ENCODE measurements at regions not wholly inside any gene's neighbourhood (a gene's known extent, or its start where the extent isn't known, plus 50 kb on each side); places are given as distances from the start of the nearest gene placed in this dataset.

GRCh38 chrX:99588936-99589335 is 821.1 kb downstream of the PCDH19 start:
- no peak for DNase-seq (ENCODE audit: low read depth)
- in situ Hi-C loops (cut with HindIII; ENCODE audit: low sequenced_read_pairs): no loop called here
- no peak overlapping the region for H3K4me3 ChIP-seq (ENCODE audit: low read depth, low read length)
- TF ChIP-seq CTCF (IDR thresholded peaks at IDR 0.05; ENCODE audit: low read depth, low read length, missing control alignments): no peak

- no peak for TF ChIP-seq CTCF (IDR thresholded peaks at IDR 0.05; ENCODE audit: low read depth, low read length, missing control alignments)
- in situ Hi-C loops (cut with HindIII; ENCODE audit: low sequenced_read_pairs): no loop called here
- H3K4me3 ChIP-seq (ENCODE audit: low read depth, low read length): no peak overlapping the region
- no peak for DNase-seq (ENCODE audit: low read depth)
These were observed 837.4 kb downstream of the PCDH19 start for GRCh38 chrX:99572711-99573110.

DNA sequence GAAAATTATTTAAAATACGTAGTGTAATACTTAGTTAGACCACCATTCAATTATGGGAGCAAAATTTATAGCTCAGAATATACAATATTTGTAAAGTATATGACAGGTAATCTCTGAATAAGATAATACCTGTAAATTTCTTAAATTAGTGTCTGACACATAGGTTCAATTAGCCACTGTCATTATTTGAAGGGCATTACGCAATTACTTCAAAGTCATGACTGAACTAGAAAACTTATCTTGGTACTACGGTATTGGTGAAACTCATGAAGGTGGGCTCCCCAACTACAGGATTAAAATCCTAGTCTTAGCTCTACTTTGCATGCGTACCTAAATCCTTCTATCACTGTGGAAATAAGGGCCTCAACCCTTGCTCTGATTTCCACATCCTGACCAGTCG is 860.7 kb downstream of the PCDH19 start:
- DNase-seq (ENCODE audit: low read depth): no peak
- in situ Hi-C loops (cut with HindIII; ENCODE audit: low sequenced_read_pairs): no loop called here
- no peak for TF ChIP-seq CTCF (IDR thresholded peaks at IDR 0.05; ENCODE audit: low read depth, low read length, missing control alignments)

DNA sequence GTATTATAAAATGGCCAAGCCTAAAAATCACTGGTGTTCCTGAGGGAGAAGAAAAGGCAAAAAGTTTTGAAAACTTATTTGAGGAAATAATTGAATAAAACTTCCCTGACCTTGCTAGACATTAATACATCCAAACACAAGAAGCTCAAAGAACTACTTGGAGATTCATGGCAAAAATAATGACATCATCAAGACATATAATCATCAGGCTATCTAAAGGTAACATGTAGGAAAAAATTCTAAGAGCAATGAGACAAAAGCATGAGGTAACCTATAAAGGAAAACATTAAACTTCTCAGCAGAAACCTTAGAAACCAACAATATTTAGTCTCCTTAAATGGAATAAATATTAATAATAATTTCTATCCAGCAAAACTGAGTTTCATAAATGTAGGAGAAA is 887.6 kb downstream of the PCDH19 start:
- in situ Hi-C loops (cut with HindIII; ENCODE audit: low sequenced_read_pairs): no loop called here
- no peak overlapping the region for H3K4me3 ChIP-seq (ENCODE audit: low read depth, low read length)
- no peak for TF ChIP-seq CTCF (IDR thresholded peaks at IDR 0.05; ENCODE audit: low read depth, low read length, missing control alignments)
- no peak for DNase-seq (ENCODE audit: low read depth)

More for the DNA sequence above, 860.7 kb downstream of the PCDH19 start:
- H3K4me3 ChIP-seq (ENCODE audit: low read depth, low read length): no peak overlapping the region

DNA sequence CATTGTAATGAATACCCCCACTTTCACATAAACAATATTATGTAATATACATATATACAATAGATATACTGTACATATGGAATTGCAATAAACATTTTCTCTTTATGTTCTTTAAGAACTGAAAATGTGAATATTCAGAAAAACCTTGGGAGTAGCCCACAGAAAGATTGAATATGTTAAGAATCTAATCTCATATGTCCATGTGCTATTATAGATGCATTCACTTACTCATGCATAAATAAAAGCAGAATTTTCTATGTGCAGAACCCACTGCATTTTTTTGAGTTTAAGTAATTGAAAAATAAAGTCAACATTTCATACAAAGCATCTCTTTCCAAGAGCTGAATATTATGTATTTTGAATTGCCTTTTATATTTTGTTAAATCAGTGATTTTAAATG is 902.3 kb downstream of the PCDH19 start:
- H3K4me3 ChIP-seq (ENCODE audit: low read depth, low read length): no peak overlapping the region
- DNase-seq (ENCODE audit: low read depth): no peak
- in situ Hi-C loops (cut with HindIII; ENCODE audit: low sequenced_read_pairs): no loop called here
- no peak for TF ChIP-seq CTCF (IDR thresholded peaks at IDR 0.05; ENCODE audit: low read depth, low read length, missing control alignments)

DNA sequence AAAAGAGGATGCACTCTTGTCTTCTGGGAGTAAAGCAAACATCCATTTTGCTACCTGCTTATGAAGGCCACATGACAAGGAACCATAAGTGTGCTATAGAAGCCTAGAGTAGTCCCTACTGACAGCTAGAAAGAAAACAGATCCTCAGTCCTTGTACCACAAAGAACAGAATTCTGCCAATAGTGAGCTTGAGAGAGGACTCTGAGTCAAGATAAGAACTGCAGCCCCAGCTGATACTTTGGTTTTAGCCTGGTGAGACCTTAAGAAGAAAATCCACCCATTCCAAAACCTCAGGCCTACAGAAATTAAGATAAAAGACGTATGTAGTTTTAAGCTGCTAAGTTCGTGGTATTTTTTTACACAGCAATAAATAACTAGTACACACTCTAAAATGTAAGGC is 914.6 kb downstream of the PCDH19 start:
- TF ChIP-seq CTCF (IDR thresholded peaks at IDR 0.05; ENCODE audit: low read depth, low read length, missing control alignments): no peak
- H3K4me3 ChIP-seq (ENCODE audit: low read depth, low read length): no peak overlapping the region
- no peak for DNase-seq (ENCODE audit: low read depth)
- in situ Hi-C loops (cut with HindIII; ENCODE audit: low sequenced_read_pairs): no loop called here

GRCh38 chrX:99494668-99495067 is 915.4 kb downstream of the PCDH19 start:
- no peak overlapping the region for H3K4me3 ChIP-seq (ENCODE audit: low read depth, low read length)
- TF ChIP-seq CTCF (IDR thresholded peaks at IDR 0.05; ENCODE audit: low read depth, low read length, missing control alignments): no peak
- in situ Hi-C loops (cut with HindIII; ENCODE audit: low sequenced_read_pairs): no loop called here
- DNase-seq (ENCODE audit: low read depth): no peak
